NCI-H345 treated with DMSO at 0.1 percent for 48 hours (cell line): ENCODE measurements at regions not wholly inside any gene's neighbourhood (a gene's known extent, or its start where the extent isn't known, plus 50 kb on each side); places are given as distances from the start of the nearest gene placed in this dataset.

Experiments used
- DNase-seq: peaks from one replicate; lab custom pipeline; 2025; ENCODE audit not compliant: unreplicated experiment; lab: John Stamatoyannopoulos, UW

GRCh38 chr20:60310560-60311349 is 352.5 kb downstream of the CDH26 start:
- no peak for DNase-seq

- DNase-seq: no peak
Measured at GRCh38 chr20:60313191-60313590, 355.0 kb downstream of the CDH26 start.

- no peak for DNase-seq
Measured at GRCh38 chr20:60313614-60314013, 355.4 kb downstream of the CDH26 start.

- no peak for DNase-seq
Measured at GRCh38 chr20:60314727-60315126, 356.5 kb downstream of the CDH26 start.

- DNase-seq: no peak
Measured at GRCh38 chr20:60316476-60317158, 358.4 kb downstream of the CDH26 start.

GRCh38 chr20:60317401-60317800 is 359.2 kb downstream of the CDH26 start:
- DNase-seq: no peak

- DNase-seq: no peak
Measured at GRCh38 chr20:60321601-60322000, 363.4 kb downstream of the CDH26 start.

- DNase-seq: no peak
Measured at GRCh38 chr20:60326821-60327220, 368.6 kb downstream of the CDH26 start.

- no peak for DNase-seq
Measured at GRCh38 chr20:60327971-60328660, 369.9 kb downstream of the CDH26 start.

- DNase-seq: no peak
Measured at GRCh38 chr20:60330461-60330860, 372.2 kb downstream of the CDH26 start.

GRCh38 chr20:60331688-60332300 is 373.6 kb downstream of the CDH26 start:
- no peak for DNase-seq

- no peak for DNase-seq
Measured at GRCh38 chr20:60332523-60332922, 374.3 kb downstream of the CDH26 start.

GRCh38 chr20:60334911-60335310 is 376.7 kb downstream of the CDH26 start:
- DNase-seq: no peak

- no peak for DNase-seq
Measured at GRCh38 chr20:60338556-60338955, 380.3 kb downstream of the CDH26 start.

- DNase-seq: no peak
Measured at GRCh38 chr20:60339738-60340137, 381.5 kb downstream of the CDH26 start.

- DNase-seq: no peak
Measured at GRCh38 chr20:60340232-60340631, 382.0 kb downstream of the CDH26 start.

- DNase-seq: no peak
Measured at GRCh38 chr20:60341062-60341461, 382.8 kb downstream of the CDH26 start.

- no peak for DNase-seq
Measured at GRCh38 chr20:60345106-60345505, 386.9 kb downstream of the CDH26 start.

- no peak for DNase-seq
Measured at GRCh38 chr20:60349418-60349817, 391.2 kb downstream of the CDH26 start.

GRCh38 chr20:60352017-60352416 is 393.8 kb downstream of the CDH26 start:
- no peak for DNase-seq

GRCh38 chr20:60352596-60352995 is 394.4 kb downstream of the CDH26 start:
- no peak for DNase-seq
